ENCODE measurements at regions not wholly inside any gene's neighbourhood (a gene's known extent, or its start where the extent isn't known, plus 50 kb on each side); places are given as distances from the start of the nearest gene placed in this dataset.

DNA sequence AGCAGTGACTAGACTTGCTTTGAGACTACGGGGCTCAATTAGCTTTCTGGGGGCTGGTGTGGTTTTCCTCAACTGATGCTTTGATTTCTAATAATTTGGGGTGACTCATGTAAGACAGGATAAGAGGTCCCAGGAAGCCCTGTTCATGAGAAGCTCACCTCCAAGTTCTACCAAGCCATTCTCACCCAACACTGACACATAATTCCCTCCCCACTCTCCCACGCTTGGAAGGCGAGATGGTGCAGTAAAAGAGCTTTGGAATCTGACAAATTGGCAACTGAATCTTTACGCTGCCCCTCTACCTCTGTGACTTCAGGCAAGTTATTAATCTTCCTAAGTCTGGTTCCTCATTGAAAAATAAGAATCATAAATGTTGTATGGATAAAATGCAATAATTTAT lies 299.1 kb upstream of the DUSP10 start:
- DNase-seq (ENCODE audit: low read depth): no peak
- Histone ChIP-seq H3K4me2 (ENCODE audit: low read length) (no peak overlapping the region), H3K27me3 (ENCODE audit: insufficient read depth, low read length) (no peaks in the 10 kb centered on the region), H3K79me2 (ENCODE audit: insufficient read depth, low read length) (no peaks in the 10 kb centered on the region), H2AFZ (ENCODE audit: low read depth, low read length) (no peak overlapping the region), H4K20me1 (ENCODE audit: insufficient read depth, low read length) (no peaks in the 10 kb centered on the region), H3K9me3 (ENCODE audit: insufficient read depth, low read depth, low read length) (no peaks in the 10 kb centered on the region), H3K4me3 (ENCODE audit: insufficient read depth, low read depth, low read length) (no peak overlapping the region), H3K4me1 (ENCODE audit: insufficient read depth, low read length) (peaks cover 10% of the 10 kb centered on the region), H3K36me3 (ENCODE audit: insufficient read depth, low read length) (no peaks in the 10 kb centered on the region), H3K27ac (ENCODE audit: low read depth, low read length) (no peak overlapping the region), H3K9ac (ENCODE audit: low read length) (no peak overlapping the region)
- Mint-ChIP-seq H3K36me3 (ENCODE audit: low read depth, unreplicated experiment) (peaks cover 2% of the 10 kb centered on the region), H3K4me1 (ENCODE audit: low read depth, unreplicated experiment) (peaks cover 17% of the 10 kb centered on the region), H3K4me3 (ENCODE audit: unreplicated experiment) (no peak overlapping the region), H3K27me3 (ENCODE audit: low read depth, unreplicated experiment) (no peaks in the 10 kb centered on the region), H3K9me3 (ENCODE audit: unreplicated experiment) (peaks cover 3% of the 10 kb centered on the region), H3K27ac (ENCODE audit: unreplicated experiment) (no peak overlapping the region)
- TF ChIP-seq, protein P1, sequence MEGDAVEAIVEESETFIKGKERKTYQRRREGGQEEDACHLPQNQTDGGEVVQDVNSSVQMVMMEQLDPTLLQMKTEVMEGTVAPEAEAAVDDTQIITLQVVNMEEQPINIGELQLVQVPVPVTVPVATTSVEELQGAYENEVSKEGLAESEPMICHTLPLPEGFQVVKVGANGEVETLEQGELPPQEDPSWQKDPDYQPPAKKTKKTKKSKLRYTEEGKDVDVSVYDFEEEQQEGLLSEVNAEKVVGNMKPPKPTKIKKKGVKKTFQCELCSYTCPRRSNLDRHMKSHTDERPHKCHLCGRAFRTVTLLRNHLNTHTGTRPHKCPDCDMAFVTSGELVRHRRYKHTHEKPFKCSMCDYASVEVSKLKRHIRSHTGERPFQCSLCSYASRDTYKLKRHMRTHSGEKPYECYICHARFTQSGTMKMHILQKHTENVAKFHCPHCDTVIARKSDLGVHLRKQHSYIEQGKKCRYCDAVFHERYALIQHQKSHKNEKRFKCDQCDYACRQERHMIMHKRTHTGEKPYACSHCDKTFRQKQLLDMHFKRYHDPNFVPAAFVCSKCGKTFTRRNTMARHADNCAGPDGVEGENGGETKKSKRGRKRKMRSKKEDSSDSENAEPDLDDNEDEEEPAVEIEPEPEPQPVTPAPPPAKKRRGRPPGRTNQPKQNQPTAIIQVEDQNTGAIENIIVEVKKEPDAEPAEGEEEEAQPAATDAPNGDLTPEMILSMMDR (IDR thresholded peaks at IDR 0.05; ENCODE audit: insufficient read depth, low read depth, low read length): no peak
- no peak for TF ChIP-seq EZH2 (IDR thresholded peaks at IDR 0.05; ENCODE audit: insufficient read depth, low read length)
- FAIRE-seq: no peak

DNA sequence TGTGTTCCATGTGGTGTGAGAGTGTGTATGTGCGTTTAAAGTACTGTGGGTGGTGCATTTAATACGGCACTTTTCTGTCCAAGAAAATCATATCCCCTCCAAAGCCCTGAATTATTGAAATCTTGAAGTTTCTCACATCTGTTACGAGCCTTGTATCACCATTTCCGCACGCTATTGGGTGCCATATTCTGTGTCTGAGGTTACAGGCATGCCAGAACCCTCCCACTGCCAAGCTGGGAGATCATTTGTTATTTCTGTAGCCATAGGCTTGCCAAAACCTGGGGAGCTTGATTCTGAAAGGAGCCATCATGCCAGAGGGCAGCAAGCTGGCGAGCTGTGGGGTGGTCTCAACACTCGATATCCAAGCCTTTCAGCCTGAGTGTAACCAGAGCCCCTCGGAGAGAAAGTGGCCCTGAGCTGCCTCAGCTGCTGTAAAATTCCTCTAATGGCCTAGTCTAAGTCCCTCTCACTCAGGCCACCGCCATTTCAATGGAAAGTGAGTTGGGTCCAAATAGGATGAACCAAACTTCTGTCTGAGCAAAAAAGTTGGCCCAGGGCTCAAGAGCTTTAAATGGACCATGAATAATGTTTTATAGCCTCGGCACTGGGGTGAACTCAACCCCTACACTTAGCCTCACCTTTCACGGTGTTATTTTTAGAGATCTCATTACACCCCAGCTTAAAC lies 298.4 kb upstream of the DUSP10 start:
- H3K9me3 Mint-ChIP-seq (ENCODE audit: unreplicated experiment): peaks cover 3% of the 10 kb centered on the region
- Histone ChIP-seq H3K79me2 (ENCODE audit: insufficient read depth, low read length) (no peaks in the 10 kb centered on the region), H3K36me3 (ENCODE audit: insufficient read depth, low read length) (no peaks in the 10 kb centered on the region), H3K9me3 (ENCODE audit: insufficient read depth, low read depth, low read length) (no peaks in the 10 kb centered on the region), H4K20me1 (ENCODE audit: insufficient read depth, low read length) (no peaks in the 10 kb centered on the region), H3K4me1 (ENCODE audit: insufficient read depth, low read length) (peaks cover 10% of the 10 kb centered on the region), H3K4me3 (ENCODE audit: insufficient read depth, low read depth, low read length) (no peak overlapping the region), H3K9ac (ENCODE audit: low read length) (no peak overlapping the region), H3K27me3 (ENCODE audit: insufficient read depth, low read length) (no peaks in the 10 kb centered on the region), H2AFZ (ENCODE audit: low read depth, low read length) (no peak overlapping the region), H3K4me2 (ENCODE audit: low read length) (no peak overlapping the region), H3K27ac (ENCODE audit: low read depth, low read length) (no peak overlapping the region)
- no peak for TF ChIP-seq EZH2 (IDR thresholded peaks at IDR 0.05; ENCODE audit: insufficient read depth, low read length)
- TF ChIP-seq, protein P1 (IDR thresholded peaks at IDR 0.05; ENCODE audit: insufficient read depth, low read depth, low read length): no peak
- FAIRE-seq (no peak), DNase-seq (ENCODE audit: low read depth) (no peak)
- peaks cover 11% of the 10 kb centered on the region for H3K4me1 Mint-ChIP-seq (ENCODE audit: low read depth, unreplicated experiment)
- no peaks in the 10 kb centered on the region for H3K27me3 Mint-ChIP-seq (ENCODE audit: low read depth, unreplicated experiment)
- peaks cover 2% of the 10 kb centered on the region for H3K36me3 Mint-ChIP-seq (ENCODE audit: low read depth, unreplicated experiment)
- no peak overlapping the region for H3K4me3 Mint-ChIP-seq (ENCODE audit: unreplicated experiment)
- H3K27ac Mint-ChIP-seq (ENCODE audit: unreplicated experiment): no peak overlapping the region

GRCh38 chr1:222038971-222039370 lies 297.1 kb upstream of the DUSP10 start:
- no peak overlapping the region for H3K27ac ChIP-seq (ENCODE audit: low read depth, low read length)
- Mint-ChIP-seq H3K27ac (ENCODE audit: unreplicated experiment) (no peak overlapping the region), H3K36me3 (ENCODE audit: low read depth, unreplicated experiment) (peaks cover 2% of the 10 kb centered on the region), H3K4me3 (ENCODE audit: unreplicated experiment) (no peak overlapping the region), H3K9me3 (ENCODE audit: unreplicated experiment) (peaks cover 3% of the 10 kb centered on the region), H3K27me3 (ENCODE audit: low read depth, unreplicated experiment) (no peaks in the 10 kb centered on the region), H3K4me1 (ENCODE audit: low read depth, unreplicated experiment) (peaks cover 13% of the 10 kb centered on the region)
- no peak overlapping the region for H3K4me2 ChIP-seq (ENCODE audit: low read length)
- no peak overlapping the region for H3K4me3 ChIP-seq (ENCODE audit: insufficient read depth, low read depth, low read length)
- no peaks in the 10 kb centered on the region for H4K20me1 ChIP-seq (ENCODE audit: insufficient read depth, low read length)
- no peak overlapping the region for H2AFZ ChIP-seq (ENCODE audit: low read depth, low read length)
- FAIRE-seq: no peak
- peaks cover 5% of the 10 kb centered on the region for H3K4me1 ChIP-seq (ENCODE audit: insufficient read depth, low read length)
- no peak for TF ChIP-seq EZH2 (IDR thresholded peaks at IDR 0.05; ENCODE audit: insufficient read depth, low read length)
- TF ChIP-seq, protein P1 (IDR thresholded peaks at IDR 0.05; ENCODE audit: insufficient read depth, low read depth, low read length): no peak
- no peaks in the 10 kb centered on the region for H3K79me2 ChIP-seq (ENCODE audit: insufficient read depth, low read length)
- no peaks in the 10 kb centered on the region for H3K27me3 ChIP-seq (ENCODE audit: insufficient read depth, low read length)
- H3K9me3 ChIP-seq (ENCODE audit: insufficient read depth, low read depth, low read length): no peaks in the 10 kb centered on the region
- no peaks in the 10 kb centered on the region for H3K36me3 ChIP-seq (ENCODE audit: insufficient read depth, low read length)
- DNase-seq (ENCODE audit: low read depth): no peak
- no peak overlapping the region for H3K9ac ChIP-seq (ENCODE audit: low read length)
